HK-2 (cell line): ENCODE measurements at regions not wholly inside any gene's neighbourhood (a gene's known extent, or its start where the extent isn't known, plus 50 kb on each side); places are given as distances from the start of the nearest gene placed in this dataset.

Source experiments
- DNase-seq: peaks from one replicate; pipeline ENCODE4 v3.0.0-alpha.2; 2018; ENCODE audit not compliant: unreplicated experiment

- DNase-seq: no peak
These were observed 139.1 kb upstream of the SDK2 start for GRCh38 chr17:73783382-73783766.

GRCh38 chr17:73783945-73784603 lies 139.8 kb upstream of the SDK2 start:
- DNase-seq: no peak

DNA sequence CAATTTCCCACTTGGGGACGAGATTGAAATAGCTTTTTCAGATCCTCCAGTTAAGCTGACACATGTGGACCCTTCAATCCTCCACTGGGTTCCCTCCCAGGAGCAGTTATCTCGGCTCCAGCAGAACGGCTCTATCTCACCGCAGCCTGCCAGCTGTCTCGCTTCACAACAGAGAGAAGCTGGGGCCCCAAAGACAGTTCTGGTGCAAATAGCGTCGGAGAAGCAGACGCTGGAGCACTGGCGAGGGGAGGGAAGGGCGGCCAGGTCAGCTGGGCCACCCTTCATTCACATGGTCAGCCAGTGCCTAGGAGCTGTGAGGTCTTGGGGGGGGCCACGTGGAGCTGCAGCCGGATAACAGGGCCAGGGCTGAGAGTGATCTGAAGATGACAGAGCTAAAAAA lies 141.3 kb upstream of the SDK2 start:
- DNase-seq: no peak

DNA sequence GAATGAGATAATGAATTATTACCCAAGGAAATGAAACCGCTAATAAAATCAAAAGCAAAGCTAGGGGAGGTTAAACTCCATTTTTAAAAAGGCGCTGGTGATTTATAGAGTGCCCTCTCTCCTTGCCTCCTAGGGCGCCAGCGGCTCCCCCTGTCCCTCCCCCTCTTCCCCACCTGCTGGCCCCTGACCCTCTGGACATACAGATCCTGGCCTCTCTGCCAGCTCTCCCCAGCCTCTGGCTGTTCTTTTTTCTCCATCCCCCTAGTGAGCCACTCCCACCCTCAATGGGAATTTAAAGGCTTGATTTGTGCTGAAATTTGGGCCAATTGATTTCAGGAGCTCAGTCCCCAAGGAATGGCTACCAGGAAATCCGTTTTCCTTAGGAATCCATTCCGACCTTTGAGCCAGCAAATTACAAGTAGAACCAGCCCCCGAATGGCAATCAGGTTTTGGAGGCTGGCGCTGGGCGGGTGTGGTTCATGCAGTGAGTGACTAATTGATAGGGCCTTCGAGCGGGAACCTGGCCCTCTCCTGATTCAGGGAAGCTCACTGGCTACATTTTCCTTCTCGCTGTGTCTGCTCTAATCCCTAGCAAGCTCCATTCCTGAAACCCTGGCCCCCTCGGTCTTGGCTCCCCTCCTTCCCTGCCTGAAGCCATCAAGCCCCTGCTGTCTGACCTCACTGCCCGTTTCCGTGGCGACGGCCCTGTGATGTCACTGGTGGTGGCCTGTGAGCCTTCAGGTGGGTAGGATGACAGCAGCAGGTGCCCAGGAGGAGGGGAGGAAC lies 141.9 kb upstream of the SDK2 start:
- DNase-seq: no peak

DNA sequence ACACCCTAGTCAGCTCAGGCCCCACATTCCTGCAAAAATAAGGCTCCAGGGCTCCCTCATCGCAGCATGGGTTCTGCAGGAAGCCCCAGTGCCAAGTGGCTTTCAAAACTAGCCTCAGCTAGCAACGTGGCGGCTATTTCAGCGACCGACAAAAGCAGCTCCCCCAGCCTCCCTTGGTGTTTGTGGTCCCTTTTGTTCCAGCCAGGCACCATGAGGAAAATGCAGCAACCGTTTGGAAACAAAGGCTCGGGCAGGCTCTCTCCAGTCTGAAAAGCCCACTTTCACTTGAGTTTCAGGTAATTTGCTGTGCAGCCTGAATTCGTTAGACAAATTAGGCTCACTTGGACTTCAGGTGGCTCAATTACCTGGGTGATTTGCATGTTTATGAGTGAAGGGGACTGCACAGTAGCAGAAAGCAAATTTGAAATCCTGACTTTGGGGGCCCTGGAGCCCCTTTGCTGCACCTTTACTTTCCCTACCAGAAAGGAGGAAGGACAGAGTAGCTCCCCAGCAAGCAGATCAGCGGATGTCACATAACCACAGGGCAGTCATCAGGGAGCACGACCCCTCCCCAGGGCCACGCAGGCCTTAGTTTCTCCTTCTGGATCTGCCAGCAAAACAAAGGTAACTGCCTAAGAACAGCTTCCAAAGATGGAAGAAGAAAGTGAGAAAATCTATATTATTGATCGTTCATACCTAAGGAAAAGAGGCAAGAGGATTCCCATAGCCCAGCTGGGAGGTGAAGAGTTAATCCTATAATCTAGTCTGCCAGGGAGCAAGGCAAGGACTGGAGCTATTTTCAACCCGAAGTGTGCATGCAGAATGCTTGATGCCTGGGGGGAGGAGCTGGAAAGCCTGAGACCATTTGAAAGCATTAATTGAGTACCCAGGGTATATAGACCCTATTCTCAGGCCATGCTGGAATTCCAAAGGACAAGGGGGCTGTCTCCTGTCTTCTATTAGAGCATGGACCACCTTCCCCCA lies 143.1 kb upstream of the SDK2 start:
- DNase-seq: no peak

DNA sequence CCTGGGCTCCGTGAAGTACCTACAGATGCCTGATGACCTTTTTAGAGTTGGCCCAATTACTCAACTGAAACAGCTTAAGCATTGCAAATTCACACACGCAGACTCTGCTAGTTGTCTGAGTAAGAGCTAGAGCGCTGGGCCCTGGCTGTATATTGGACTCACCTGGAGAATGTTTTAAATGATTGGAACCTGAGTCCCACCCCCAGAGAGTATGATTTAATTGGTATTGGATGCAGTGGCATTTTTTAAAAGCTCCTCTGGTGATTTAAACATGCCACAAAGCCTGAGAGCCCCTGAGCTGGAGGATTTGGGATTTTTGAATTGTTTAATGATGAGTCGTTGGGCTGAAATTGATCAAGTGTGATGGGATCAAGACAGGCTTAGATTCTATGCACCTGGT lies 143.9 kb upstream of the SDK2 start:
- no peak for DNase-seq

DNA sequence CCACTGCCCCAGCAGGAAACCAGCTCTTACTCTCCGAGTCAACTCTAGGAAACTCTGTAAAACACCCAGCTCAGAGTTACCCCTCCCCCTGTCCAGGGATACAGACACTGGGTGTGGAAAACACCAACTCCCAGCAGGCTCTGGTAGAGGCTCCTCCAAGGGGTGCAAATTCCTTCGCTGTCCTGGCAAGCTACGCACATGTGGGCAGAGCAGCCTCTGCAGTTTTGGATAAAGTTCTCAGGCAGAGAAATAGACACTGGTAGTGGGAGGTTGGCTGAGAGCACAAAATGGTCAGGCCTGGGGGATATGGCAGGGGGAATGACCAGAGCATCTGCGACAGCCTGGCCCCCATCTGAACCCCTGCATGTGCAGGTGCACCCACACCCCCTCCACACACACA lies 146.9 kb upstream of the SDK2 start:
- DNase-seq: no peak

DNA sequence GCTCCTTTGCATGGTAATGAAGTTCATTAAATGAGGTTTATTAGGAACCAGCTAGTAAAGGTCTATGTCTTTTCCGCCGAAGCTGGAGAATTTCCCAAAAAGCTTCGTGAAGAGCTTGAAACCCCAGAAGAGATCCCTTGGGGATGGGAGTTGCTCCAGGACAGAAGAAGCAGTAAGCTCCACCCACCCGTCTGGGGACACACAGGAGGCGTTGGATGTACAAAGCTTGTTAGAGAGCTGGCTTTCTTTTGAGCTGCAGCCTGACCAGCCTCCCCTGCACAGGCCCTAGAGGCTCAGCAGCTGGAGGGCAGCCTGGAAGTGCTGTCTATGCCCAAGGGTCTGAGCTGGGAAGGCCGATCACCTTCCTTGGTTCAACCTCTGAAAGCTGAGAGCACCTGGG lies 147.4 kb upstream of the SDK2 start:
- DNase-seq: no peak

DNA sequence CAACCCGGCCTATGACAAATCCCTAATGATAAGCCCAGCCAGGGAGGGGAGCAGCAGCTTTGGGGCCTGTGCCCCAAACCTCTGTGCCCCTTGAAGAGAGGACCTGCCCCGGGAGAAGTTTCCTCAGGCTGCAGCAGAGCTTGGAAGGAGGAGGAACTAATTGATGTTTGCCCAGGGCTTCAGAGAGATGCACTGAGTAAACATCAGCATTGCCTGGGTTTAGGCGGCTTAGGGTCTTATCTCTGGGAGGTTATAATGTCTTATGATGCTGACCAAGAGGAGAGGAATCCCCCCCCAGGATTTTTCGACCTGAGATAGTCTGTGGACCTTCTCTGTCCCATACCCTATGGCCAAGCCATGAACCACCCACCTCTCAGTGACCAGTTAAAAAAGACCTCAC lies 148.7 kb upstream of the SDK2 start:
- no peak for DNase-seq

DNA sequence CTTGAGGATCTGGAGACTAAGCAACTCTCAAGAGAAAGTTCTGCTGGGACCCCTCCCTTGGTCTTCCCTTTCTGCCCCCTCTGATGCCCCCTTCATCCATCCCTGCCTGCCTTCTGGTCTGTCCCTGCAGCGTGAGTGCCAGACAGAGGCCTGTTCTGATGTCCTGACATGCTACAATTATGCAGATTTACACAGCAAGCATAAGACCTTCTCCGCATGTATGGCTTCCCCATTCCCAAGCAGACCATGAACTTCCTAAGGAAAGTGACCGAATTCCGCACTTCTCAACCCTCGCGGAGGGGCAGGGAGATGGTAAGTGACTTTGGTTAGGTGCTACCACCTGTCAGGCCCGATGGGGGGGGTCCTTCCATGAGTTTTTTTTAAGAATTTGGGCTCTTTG lies 150.1 kb upstream of the SDK2 start:
- DNase-seq: no peak

DNA sequence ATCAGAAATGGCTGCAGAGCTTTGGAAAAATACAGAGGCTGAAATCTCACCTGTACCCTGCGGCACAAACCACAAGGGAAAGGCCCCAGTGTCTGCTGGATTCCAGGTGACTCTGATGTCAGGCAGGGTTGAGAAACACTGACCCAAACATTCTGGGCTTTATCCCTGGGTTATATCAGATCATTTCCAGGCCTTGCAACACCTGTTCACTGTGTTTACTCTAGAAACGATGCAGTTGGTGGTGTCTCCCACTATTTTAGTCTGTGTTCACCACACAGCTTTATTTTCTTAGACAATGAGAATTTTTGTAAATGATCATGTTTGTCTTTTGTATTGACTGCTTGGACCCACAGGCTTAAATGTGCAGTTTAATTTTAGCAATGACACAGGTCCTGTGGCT lies 151.5 kb upstream of the SDK2 start:
- DNase-seq: no peak

GRCh38 chr17:73797594-73798110 lies 153.4 kb upstream of the SDK2 start:
- DNase-seq: no peak

- DNase-seq: peak; percentile 48
These were observed 154.0 kb upstream of the SDK2 start for GRCh38 chr17:73798111-73798748.

DNA sequence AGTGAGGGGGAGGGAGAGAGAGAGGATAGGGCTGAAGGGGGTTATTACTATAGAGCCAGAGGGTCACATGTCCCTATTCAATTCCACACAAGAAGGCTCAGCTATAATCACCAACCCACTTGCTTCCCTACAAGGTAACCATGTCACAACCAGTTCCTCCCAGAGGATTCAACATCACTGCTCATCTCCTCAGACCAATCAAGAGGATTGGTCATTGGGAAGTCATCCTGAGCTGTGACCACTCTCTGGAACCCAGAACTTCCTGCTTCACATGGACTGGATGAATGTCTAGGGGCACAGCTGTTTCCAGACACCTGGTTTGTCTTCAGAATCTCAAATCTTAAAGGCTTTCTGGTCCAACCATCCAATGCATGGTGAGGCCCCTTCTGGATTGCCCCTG lies 154.9 kb upstream of the SDK2 start:
- DNase-seq: no peak

GRCh38 chr17:73799781-73800627 lies 155.8 kb upstream of the SDK2 start:
- DNase-seq: no peak

GRCh38 chr17:73800893-73801292 lies 156.6 kb upstream of the SDK2 start:
- DNase-seq: no peak

GRCh38 chr17:73801455-73802100 lies 157.3 kb upstream of the SDK2 start:
- DNase-seq: no peak

DNA sequence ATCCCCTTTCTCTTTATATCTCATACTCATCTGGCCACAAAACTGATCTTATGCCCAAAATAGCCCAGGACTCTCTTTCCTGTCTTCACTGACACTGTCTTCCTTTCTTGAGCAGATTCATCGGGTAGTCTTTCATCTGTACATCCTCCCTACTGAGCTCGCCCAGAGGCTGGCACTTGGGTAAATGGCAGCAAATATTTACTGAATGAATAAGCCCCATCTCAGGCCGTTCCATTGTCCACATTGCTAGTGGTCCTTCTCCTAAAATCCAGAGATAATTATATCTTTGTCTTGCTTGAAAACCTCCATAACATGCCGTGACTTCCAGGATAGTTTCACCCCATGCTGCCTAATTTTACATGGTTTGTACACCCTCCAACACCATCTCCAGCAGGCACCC lies 158.1 kb upstream of the SDK2 start:
- no peak for DNase-seq

DNA sequence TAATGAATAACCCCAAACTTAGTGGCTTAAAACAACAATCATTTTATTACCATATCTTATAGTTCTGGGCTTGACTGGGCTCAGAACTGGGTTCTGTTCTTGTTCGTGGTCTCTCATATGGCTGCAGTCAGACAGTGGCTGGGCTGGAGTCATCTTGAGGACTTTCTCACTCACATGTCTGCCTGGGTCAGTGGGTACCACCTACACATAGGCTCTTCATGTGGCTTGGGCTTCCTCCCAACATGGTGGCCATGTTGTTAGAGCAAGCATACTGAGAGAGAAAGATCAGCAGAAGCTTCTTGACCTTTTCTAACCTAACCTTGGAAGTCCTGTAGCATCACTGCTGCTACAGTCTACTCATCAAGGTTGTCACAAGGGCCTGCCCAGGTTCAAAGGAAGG lies 158.6 kb upstream of the SDK2 start:
- DNase-seq: no peak

GRCh38 chr17:73803964-73804435 lies 159.8 kb upstream of the SDK2 start:
- DNase-seq: no peak
